ENCODE measurements at regions not wholly inside any gene's neighbourhood (a gene's known extent, or its start where the extent isn't known, plus 50 kb on each side); places are given as distances from the start of the nearest gene placed in this dataset.

DNA sequence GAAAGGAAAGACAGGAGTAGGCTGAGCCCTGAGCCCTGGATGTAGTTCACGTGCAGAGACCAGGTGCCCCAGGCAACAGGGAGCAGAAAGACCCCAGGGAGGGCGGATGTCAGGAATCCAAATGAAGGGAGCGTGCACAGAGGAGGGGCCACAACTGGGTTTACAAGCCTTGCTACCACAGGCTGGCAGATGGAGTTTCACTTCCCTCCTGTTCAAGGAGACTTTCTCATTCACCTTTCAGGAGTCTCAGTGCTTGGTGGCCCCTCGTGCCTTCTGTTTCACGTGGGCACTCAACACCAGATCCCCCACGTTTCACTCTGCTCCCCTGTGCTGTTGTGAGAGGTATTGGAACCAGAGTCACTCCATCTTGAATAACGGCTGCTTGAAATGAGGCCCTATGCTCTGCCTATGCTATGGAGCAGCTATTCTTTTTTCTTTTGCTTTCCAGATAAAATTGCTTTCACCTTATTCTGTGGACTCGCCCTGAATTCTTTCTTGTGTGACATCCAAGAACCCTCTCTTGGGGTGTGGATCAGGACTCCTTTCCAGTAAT is 601.4 kb upstream of the IGFBP3 start:
- Histone ChIP-seq H3K4me3 (ENCODE audit: extremely low read depth in 1 of 4, insufficient read depth in 2 of 4, low read depth in 3 of 4, low read length in 4 of 4) (no peak overlapping the region), H3K27me3 (replicated peaks in 1 of 4; ENCODE audit: control insufficient read depth in 3 of 4, extremely low read depth in 1 of 4, insufficient read depth in 3 of 4, low read length in 3 of 4) (no peaks in the 10 kb centered on the region), H3K9ac (replicated peaks in 1 of 4; ENCODE audit: extremely low read depth in 1 of 4, low read depth in 3 of 4, low read length in 3 of 4) (no peak overlapping the region), H3K4me2 (ENCODE audit: insufficient read depth in 1 of 2, low read depth in 2 of 2, low read length in 2 of 2) (no peak overlapping the region), H2BK20ac (ENCODE audit: low read length) (no peak overlapping the region), H4K91ac (replicated peaks; ENCODE audit: insufficient read length, low read length) (no peak overlapping the region), H4K8ac (ENCODE audit: extremely low read depth, insufficient read depth, low read length) (no peak overlapping the region), H2BK15ac (ENCODE audit: low read length) (no peak overlapping the region), H3K79me1 (ENCODE audit: low read depth, low read length) (no peaks in the 10 kb centered on the region), H2AK5ac (ENCODE audit: low read depth, low read length) (no peak overlapping the region), H3K4me1 (replicated peaks in 1 of 4; ENCODE audit: control insufficient read depth in 3 of 4, insufficient read depth in 4 of 4, low read length in 3 of 4) (no peaks in the 10 kb centered on the region), H2AFZ (ENCODE audit: low read length) (no peak overlapping the region), H3K9me3 (ENCODE audit: insufficient read depth in 2 of 2, low read depth in 1 of 2, low read length in 1 of 2) (peaks cover 3 to 7% of the 10 kb centered on the region in 2 experiments; a peak in 2 of 4 replicates), H3K79me2 (ENCODE audit: control insufficient read depth in 1 of 2, insufficient read depth in 2 of 2, low read length in 2 of 2) (no peaks in the 10 kb centered on the region), H3K14ac (ENCODE audit: insufficient read length) (no peak overlapping the region), H3K27ac (ENCODE audit: low read depth, low read length) (no peak overlapping the region), H3K4ac (replicated peaks; ENCODE audit: insufficient read length, low read depth, low read length) (no peak overlapping the region), H3K56ac (replicated peaks; ENCODE audit: insufficient read length, low read depth, low read length) (no peak overlapping the region), H2BK5ac (ENCODE audit: low read depth, low read length) (no peak overlapping the region), H3K23ac (ENCODE audit: insufficient read length) (no peak overlapping the region), H3K23me2 (ENCODE audit: low read depth, low read length) (no peaks in the 10 kb centered on the region), H4K20me1 (replicated peaks in 1 of 2; ENCODE audit: control insufficient read depth in 1 of 2, insufficient read depth in 2 of 2, low read length in 2 of 2) (no peaks in the 10 kb centered on the region), H4K5ac (ENCODE audit: insufficient read length, low read depth, low read length) (no peak overlapping the region), H3K36me3 (ENCODE audit: control insufficient read depth in 2 of 4, insufficient read depth in 4 of 4, low read length in 3 of 4) (no peaks in the 10 kb centered on the region; a peak in 1 of 8 replicates), H2BK120ac (replicated peaks; ENCODE audit: low read depth, low read length) (no peak overlapping the region), H2BK12ac (ENCODE audit: low read depth, low read length) (no peak overlapping the region), H3K18ac (ENCODE audit: extremely low read depth, low read length) (no peak overlapping the region)
- FAIRE-seq (no peak), DNase-seq (ENCODE audit: low read depth in 1 of 2, low spot score in 2 of 2) (no peak)
- POLR2A ChIA-PET (ENCODE audit: partially characterized antibody) = no interaction called here
- 91% methylated on average over 8 of the region's 8 CpGs; no CpG with 5 or more reads in 1 of the 2 experiments for WGBS, 2 experiments (ENCODE audit: extremely low coverage in 1 of 2, insufficient coverage in 1 of 2, insufficient read length in 1 of 2, insufficient replicate concordance in 2 of 2, low coverage in 1 of 2, low lambda C conversion rate in 2 of 2, missing lambda C conversion rate in 1 of 2)
- TF ChIP-seq CTBP2 (IDR thresholded peaks at IDR 0.05; ENCODE audit: borderline replicate concordance, insufficient read depth, insufficient read length, low read length) (no peak), BACH1 (IDR thresholded peaks at IDR 0.05; ENCODE audit: low read length) (no peak), RXRA (IDR thresholded peaks at IDR 0.05; ENCODE audit: insufficient read depth, low read depth, low read length) (no peak), SP4 (IDR thresholded peaks at IDR 0.05; ENCODE audit: low read length) (no peak), TCF12 (IDR thresholded peaks at IDR 0.05; ENCODE audit: low read depth, low read length) (no peak), CBX8 (IDR thresholded peaks at IDR 0.05; ENCODE audit: borderline replicate concordance, low read depth, low read length) (no peak), KDM1A (IDR thresholded peaks at IDR 0.05; ENCODE audit: borderline replicate concordance, low read length) (no peak)
- TF ChIP-seq, protein P1, sequence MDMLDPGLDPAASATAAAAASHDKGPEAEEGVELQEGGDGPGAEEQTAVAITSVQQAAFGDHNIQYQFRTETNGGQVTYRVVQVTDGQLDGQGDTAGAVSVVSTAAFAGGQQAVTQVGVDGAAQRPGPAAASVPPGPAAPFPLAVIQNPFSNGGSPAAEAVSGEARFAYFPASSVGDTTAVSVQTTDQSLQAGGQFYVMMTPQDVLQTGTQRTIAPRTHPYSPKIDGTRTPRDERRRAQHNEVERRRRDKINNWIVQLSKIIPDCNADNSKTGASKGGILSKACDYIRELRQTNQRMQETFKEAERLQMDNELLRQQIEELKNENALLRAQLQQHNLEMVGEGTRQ (IDR thresholded peaks at IDR 0.05; ENCODE audit: low read length) = no peak
- TF ChIP-seq, protein P2, sequence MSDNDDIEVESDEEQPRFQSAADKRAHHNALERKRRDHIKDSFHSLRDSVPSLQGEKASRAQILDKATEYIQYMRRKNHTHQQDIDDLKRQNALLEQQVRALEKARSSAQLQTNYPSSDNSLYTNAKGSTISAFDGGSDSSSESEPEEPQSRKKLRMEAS (IDR thresholded peaks at IDR 0.05) = no peak
- CTCF ChIA-PET (ENCODE audit: partially characterized antibody) = no interaction called here

All from H1 (cell line).